Left ventricle myocardium inferior (tissue), 1 donor: ENCODE measurements at regions not wholly inside any gene's neighbourhood (a gene's known extent, or its start where the extent isn't known, plus 50 kb on each side); places are given as distances from the start of the nearest gene placed in this dataset.

Experiments
- DNase-seq: peaks from one replicate; pipeline ENCODE4 v3.0.0-alpha.2; 2020
- H3K27ac ChIP-seq: fragments of 200-600 bp; replicated peaks from 2 replicates; pipeline ENCODE4 v1.8.0; 2021
- H3K27me3 ChIP-seq: fragments of 200-600 bp; 2 replicates; pipeline ENCODE4 v1.8.0; 2021; ENCODE audit warnings: low read depth
- H3K36me3 ChIP-seq: fragments of 200-600 bp; 2 replicates; pipeline ENCODE4 v1.8.0; 2021
- H3K4me1 ChIP-seq: fragments of 200-600 bp; 2 replicates; pipeline ENCODE4 v1.8.0; 2021
- H3K4me3 ChIP-seq: fragments of 200-600 bp; 2 replicates; pipeline ENCODE4 v1.8.0; 2021; ENCODE audit warnings: mild to moderate bottlenecking, moderate library complexity
- H3K9me3 ChIP-seq: fragments of 200-600 bp; replicated peaks from 2 replicates; pipeline ENCODE4 v1.8.0; 2021
- intact Hi-C: fragments of 100-400 bp; cut with micrococcal nuclease; formaldehyde crosslinking; loops from one replicate; pipeline ENCODE4 v1.11.0; 2022
- TF ChIP-seq, protein P1 (sequence below): fragments of 200-600 bp; IDR thresholded peaks from 2 replicates; pipeline ENCODE4 v1.8.0; 2021; ENCODE audit warnings: antibody characterized with exemption, mild to moderate bottlenecking, borderline replicate concordance
- donor health status: DM: no; HTN: yes; CAD: no; lungs with severe emphysema.

- Histone ChIP-seq H3K27ac (no peak overlapping the region), H3K27me3 (peaks cover 62% of the 10 kb centered on the region), H3K4me3 (no peak overlapping the region), H3K9me3 (no peaks in the 10 kb centered on the region), H3K36me3 (no peaks in the 10 kb centered on the region), H3K4me1 (no peaks in the 10 kb centered on the region)
- intact Hi-C loops = no loop called here
- DNase-seq = no peak
- TF ChIP-seq, protein P1, sequence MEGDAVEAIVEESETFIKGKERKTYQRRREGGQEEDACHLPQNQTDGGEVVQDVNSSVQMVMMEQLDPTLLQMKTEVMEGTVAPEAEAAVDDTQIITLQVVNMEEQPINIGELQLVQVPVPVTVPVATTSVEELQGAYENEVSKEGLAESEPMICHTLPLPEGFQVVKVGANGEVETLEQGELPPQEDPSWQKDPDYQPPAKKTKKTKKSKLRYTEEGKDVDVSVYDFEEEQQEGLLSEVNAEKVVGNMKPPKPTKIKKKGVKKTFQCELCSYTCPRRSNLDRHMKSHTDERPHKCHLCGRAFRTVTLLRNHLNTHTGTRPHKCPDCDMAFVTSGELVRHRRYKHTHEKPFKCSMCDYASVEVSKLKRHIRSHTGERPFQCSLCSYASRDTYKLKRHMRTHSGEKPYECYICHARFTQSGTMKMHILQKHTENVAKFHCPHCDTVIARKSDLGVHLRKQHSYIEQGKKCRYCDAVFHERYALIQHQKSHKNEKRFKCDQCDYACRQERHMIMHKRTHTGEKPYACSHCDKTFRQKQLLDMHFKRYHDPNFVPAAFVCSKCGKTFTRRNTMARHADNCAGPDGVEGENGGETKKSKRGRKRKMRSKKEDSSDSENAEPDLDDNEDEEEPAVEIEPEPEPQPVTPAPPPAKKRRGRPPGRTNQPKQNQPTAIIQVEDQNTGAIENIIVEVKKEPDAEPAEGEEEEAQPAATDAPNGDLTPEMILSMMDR = no peak
Observed at GRCh38 chr14:56892959-56893358, 82.7 kb upstream of the OTX2 start.

DNA sequence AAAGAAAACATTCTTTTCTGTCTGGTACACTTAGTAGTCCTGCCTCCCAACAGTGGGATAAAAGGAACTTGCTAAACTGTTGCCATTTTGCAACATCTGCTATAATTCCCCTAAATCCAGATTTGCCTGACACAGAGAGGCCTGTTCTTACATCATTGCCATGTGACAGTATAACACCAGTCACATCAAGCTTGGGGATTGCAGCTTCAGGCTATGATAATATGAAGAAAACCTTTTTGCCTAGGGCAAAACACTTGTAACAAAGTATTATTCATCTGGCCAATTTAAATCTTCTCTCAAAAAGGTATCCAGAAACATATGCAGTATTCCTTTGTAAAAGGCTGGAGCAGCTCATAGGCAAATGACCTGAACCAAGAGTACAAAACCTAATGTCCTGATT, 80.9 kb upstream of the OTX2 start:
- Histone ChIP-seq H3K4me3 (no peak overlapping the region), H3K36me3 (no peaks in the 10 kb centered on the region), H3K9me3 (no peaks in the 10 kb centered on the region), H3K27me3 (peaks cover 69% of the 10 kb centered on the region), H3K4me1 (no peaks in the 10 kb centered on the region), H3K27ac (no peak overlapping the region)
- intact Hi-C loops = no loop called here
- TF ChIP-seq, protein P1 = no peak
- no peak for DNase-seq

- H3K9me3 ChIP-seq = no peaks in the 10 kb centered on the region
Observed at GRCh38 chr14:56889705-56890104, 79.4 kb upstream of the OTX2 start.

GRCh38 chr14:56888274-56888673, 78.0 kb upstream of the OTX2 start:
- TF ChIP-seq, protein P1 = no peak
- no peaks in the 10 kb centered on the region for H3K36me3 ChIP-seq
- intact Hi-C loops = no loop called here
- no peak for DNase-seq
- H3K27ac ChIP-seq = no peak overlapping the region
- peaks cover 71% of the 10 kb centered on the region for H3K27me3 ChIP-seq
- no peak overlapping the region for H3K4me3 ChIP-seq
- no peaks in the 10 kb centered on the region for H3K9me3 ChIP-seq
- H3K4me1 ChIP-seq = no peaks in the 10 kb centered on the region

More at GRCh38 chr14:56889705-56890104, 79.4 kb upstream of the OTX2 start:
- no peak overlapping the region for H3K4me3 ChIP-seq
- DNase-seq = no peak
- H3K27ac ChIP-seq = no peak overlapping the region
- intact Hi-C loops = no loop called here
- H3K4me1 ChIP-seq = no peaks in the 10 kb centered on the region
- H3K27me3 ChIP-seq = peaks cover 69% of the 10 kb centered on the region
- TF ChIP-seq, protein P1 = no peak
- no peaks in the 10 kb centered on the region for H3K36me3 ChIP-seq

GRCh38 chr14:56887216-56887615, 76.9 kb upstream of the OTX2 start:
- Histone ChIP-seq H3K9me3 (no peaks in the 10 kb centered on the region), H3K4me1 (no peaks in the 10 kb centered on the region), H3K27ac (no peak overlapping the region), H3K27me3 (peaks cover 75% of the 10 kb centered on the region), H3K4me3 (no peak overlapping the region), H3K36me3 (no peaks in the 10 kb centered on the region)
- DNase-seq = no peak
- intact Hi-C loops = no loop called here
- TF ChIP-seq, protein P1 = no peak
